HUES6 (cell line): ENCODE measurements at regions not wholly inside any gene's neighbourhood (a gene's known extent, or its start where the extent isn't known, plus 50 kb on each side); places are given as distances from the start of the nearest gene placed in this dataset.

ENCODE experiments used
- H3K27ac ChIP-seq: 2 replicates; pipeline ENCODE4 v1.7.0; 2013; ENCODE audit warnings: low read depth, mild to moderate bottlenecking, low read length, inconsistent platforms
- H3K27me3 ChIP-seq: 2 replicates; pipeline ENCODE4 v1.6.1; 2013; ENCODE audit warnings: low read length; ENCODE audit not compliant: control insufficient read depth, insufficient read depth
- H3K36me3 ChIP-seq: 2 replicates; pipeline ENCODE4 v1.6.1; 2013; ENCODE audit warnings: low read length; ENCODE audit not compliant: control insufficient read depth, insufficient read depth
- H3K4me1 ChIP-seq: 2 replicates; pipeline ENCODE4 v1.6.1; 2013; ENCODE audit warnings: low read length; ENCODE audit not compliant: control insufficient read depth, insufficient read depth
- H3K4me3 ChIP-seq: 2 replicates; pipeline ENCODE4 v1.5.1; 2013; ENCODE audit warnings: low read depth, low read length
- H3K9ac ChIP-seq: one replicate; pipeline ENCODE4 v1.6.1; 2013; ENCODE audit warnings: mild to moderate bottlenecking, low read length
- H3K9me3 ChIP-seq: 2 replicates; pipeline ENCODE4 v1.6.1; 2013; ENCODE audit warnings: low read depth, low read length; ENCODE audit not compliant: control insufficient read depth, insufficient read depth

DNA sequence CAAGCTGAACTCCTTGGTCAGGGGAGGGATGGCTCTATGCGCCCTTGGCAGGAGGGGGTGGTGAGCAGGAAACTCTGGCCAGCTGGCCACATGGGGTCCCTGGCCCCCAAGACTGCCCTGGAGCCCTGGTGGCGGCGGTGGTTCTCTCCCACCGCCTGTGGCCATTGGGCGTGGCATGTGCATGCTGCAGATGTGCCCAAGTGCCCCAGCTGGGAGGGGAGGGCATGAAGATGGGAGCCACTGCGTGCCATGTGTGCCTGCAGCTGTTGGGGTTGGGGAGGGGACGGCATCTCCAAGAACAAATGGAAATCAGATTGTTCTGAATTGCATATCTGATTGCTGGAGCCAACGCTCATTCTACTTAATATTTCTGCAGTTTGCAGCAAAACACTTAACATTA, 115.7 kb upstream of the IGF1 start:
- Histone ChIP-seq H3K9ac (no peak overlapping the region), H3K27me3 (no peaks in the 10 kb centered on the region), H3K4me3 (no peak overlapping the region), H3K4me1 (no peaks in the 10 kb centered on the region; the same call in 1 of the 2 replicates), H3K27ac (no peak overlapping the region), H3K9me3 (no peaks in the 10 kb centered on the region), H3K36me3 (no peaks in the 10 kb centered on the region)

GRCh38 chr12:102595315-102595714, 115.0 kb upstream of the IGF1 start:
- H3K4me1 ChIP-seq: no peaks in the 10 kb centered on the region; the same call in 1 of the 2 replicates
- no peaks in the 10 kb centered on the region for H3K9me3 ChIP-seq
- no peaks in the 10 kb centered on the region for H3K27me3 ChIP-seq
- H3K36me3 ChIP-seq: no peaks in the 10 kb centered on the region
- no peak overlapping the region for H3K27ac ChIP-seq
- no peak overlapping the region for H3K9ac ChIP-seq
- no peak overlapping the region for H3K4me3 ChIP-seq

GRCh38 chr12:102593134-102593533, 112.8 kb upstream of the IGF1 start:
- H3K36me3 ChIP-seq: no peaks in the 10 kb centered on the region
- no peaks in the 10 kb centered on the region for H3K4me1 ChIP-seq
- H3K27ac ChIP-seq: no peak overlapping the region
- no peaks in the 10 kb centered on the region for H3K27me3 ChIP-seq
- H3K9ac ChIP-seq: no peak overlapping the region
- H3K4me3 ChIP-seq: no peak overlapping the region
- no peaks in the 10 kb centered on the region for H3K9me3 ChIP-seq

GRCh38 chr12:102592134-102592533, 111.8 kb upstream of the IGF1 start:
- H3K27ac ChIP-seq: no peak overlapping the region
- no peaks in the 10 kb centered on the region for H3K27me3 ChIP-seq
- H3K9me3 ChIP-seq: no peaks in the 10 kb centered on the region
- H3K36me3 ChIP-seq: no peaks in the 10 kb centered on the region
- no peak overlapping the region for H3K9ac ChIP-seq
- no peaks in the 10 kb centered on the region for H3K4me1 ChIP-seq
- no peak overlapping the region for H3K4me3 ChIP-seq

DNA sequence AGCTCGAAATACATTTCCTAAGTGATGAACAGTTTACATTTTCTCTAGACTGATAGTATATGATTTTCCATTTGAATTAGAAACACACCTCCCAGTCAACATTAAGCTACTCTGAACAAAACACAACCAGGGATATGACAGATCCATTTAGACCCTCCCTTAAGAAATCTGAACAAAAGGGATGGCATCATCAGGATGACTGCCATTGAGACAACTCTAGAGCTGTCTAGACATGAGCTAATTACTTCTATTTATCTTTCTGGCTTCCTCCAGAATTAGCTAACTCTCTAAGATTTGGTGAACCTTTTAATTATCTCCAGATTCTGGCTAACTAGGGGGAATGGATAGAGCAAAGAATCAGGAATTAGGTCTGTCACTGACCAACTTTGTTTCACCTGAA, 92.9 kb upstream of the IGF1 start:
- no peaks in the 10 kb centered on the region for H3K36me3 ChIP-seq
- H3K27ac ChIP-seq: no peak overlapping the region
- no peaks in the 10 kb centered on the region for H3K9me3 ChIP-seq
- no peak overlapping the region for H3K4me3 ChIP-seq
- no peak overlapping the region for H3K9ac ChIP-seq
- no peaks in the 10 kb centered on the region for H3K27me3 ChIP-seq
- H3K4me1 ChIP-seq: no peaks in the 10 kb centered on the region

DNA sequence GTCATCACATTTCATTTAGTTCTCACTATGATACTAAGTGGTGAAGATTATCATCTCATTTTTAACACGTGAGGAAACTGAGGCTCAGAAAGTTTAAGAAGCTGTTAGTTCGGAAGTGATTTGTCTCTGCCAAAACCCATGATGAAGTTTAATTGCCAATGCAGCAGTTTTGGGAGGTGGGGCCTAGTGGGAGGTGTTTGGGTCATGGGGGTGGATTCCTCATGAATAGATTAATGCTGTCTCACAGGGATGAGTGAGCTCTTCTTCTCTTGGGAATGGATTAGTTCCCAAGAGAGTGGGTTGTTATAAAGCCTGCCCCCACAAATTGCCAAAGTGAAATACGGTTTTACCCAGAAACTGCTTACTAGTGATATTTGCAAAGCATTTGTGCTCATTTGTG, 91.5 kb upstream of the IGF1 start:
- H3K27me3 ChIP-seq: no peaks in the 10 kb centered on the region
- H3K27ac ChIP-seq: no peak overlapping the region
- no peaks in the 10 kb centered on the region for H3K4me1 ChIP-seq
- H3K9me3 ChIP-seq: no peaks in the 10 kb centered on the region
- H3K36me3 ChIP-seq: no peaks in the 10 kb centered on the region
- H3K4me3 ChIP-seq: no peak overlapping the region
- H3K9ac ChIP-seq: no peak overlapping the region

DNA sequence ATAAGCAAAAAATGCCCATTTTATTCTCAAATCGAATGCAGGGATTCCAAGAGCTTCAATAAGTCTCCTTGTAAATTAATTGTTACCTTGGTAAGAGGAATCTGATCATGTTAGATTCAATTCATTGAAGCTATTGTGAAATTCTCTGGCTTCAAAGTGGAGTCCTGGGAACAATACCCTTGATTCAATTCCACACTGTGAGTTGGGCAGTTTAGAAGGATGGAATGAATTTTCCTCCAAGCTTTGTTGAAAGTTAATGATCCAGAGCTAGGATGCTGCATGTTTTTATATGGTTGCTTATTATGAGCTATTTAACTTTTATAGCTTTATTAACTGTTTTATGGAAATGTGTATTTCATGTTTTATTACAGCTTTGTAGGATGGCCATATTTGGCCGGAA, 89.9 kb upstream of the IGF1 start:
- H3K27ac ChIP-seq: no peak overlapping the region
- 0 out of 2 replicates have a peak, but pooled peaks cover 6% of the 10 kb centered on the region for H3K9me3 ChIP-seq
- H3K27me3 ChIP-seq: no peaks in the 10 kb centered on the region
- no peaks in the 10 kb centered on the region for H3K36me3 ChIP-seq
- H3K4me1 ChIP-seq: no peaks in the 10 kb centered on the region
- H3K9ac ChIP-seq: no peak overlapping the region
- H3K4me3 ChIP-seq: no peak overlapping the region

DNA sequence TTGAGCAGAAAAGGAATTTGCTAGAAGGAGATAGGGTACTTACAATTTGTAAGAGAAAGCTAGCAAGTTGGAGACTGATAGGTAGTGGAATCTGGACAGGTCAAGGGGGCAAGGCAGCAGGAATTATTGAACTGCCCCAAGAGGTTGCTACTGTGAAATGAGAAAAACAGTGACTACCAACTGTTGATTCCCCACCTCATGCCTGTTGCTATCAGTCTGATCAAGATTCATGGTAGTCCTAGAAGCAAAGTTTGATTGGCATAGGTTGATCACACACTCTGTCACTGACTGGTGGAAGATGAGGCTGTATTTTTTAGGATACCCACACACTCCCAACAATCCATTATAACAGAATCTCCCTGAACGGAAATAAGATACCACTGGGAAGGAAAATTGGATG, 89.4 kb upstream of the IGF1 start:
- Histone ChIP-seq H3K36me3 (no peaks in the 10 kb centered on the region), H3K4me1 (no peaks in the 10 kb centered on the region), H3K9ac (no peak overlapping the region), H3K27ac (no peak overlapping the region), H3K9me3 (0 out of 2 replicates have a peak, but pooled peaks cover 8% of the 10 kb centered on the region), H3K27me3 (no peaks in the 10 kb centered on the region), H3K4me3 (no peak overlapping the region)

GRCh38 chr12:102568276-102568675, 87.9 kb upstream of the IGF1 start:
- Histone ChIP-seq H3K9me3 (0 out of 2 replicates have a peak, but pooled peaks cover 8% of the 10 kb centered on the region), H3K4me3 (no peak overlapping the region), H3K36me3 (no peaks in the 10 kb centered on the region), H3K27ac (no peak overlapping the region), H3K4me1 (no peaks in the 10 kb centered on the region), H3K27me3 (no peaks in the 10 kb centered on the region), H3K9ac (no peak overlapping the region)

GRCh38 chr12:102567031-102567985, 86.9 kb upstream of the IGF1 start:
- no peaks in the 10 kb centered on the region for H3K36me3 ChIP-seq
- H3K4me3 ChIP-seq: no peak overlapping the region
- no peaks in the 10 kb centered on the region for H3K27me3 ChIP-seq
- H3K27ac ChIP-seq: no peak overlapping the region
- no peak overlapping the region for H3K9ac ChIP-seq
- H3K4me1 ChIP-seq: no peaks in the 10 kb centered on the region
- H3K9me3 ChIP-seq: 0 out of 2 replicates have a peak, but pooled peaks cover 8% of the 10 kb centered on the region

DNA sequence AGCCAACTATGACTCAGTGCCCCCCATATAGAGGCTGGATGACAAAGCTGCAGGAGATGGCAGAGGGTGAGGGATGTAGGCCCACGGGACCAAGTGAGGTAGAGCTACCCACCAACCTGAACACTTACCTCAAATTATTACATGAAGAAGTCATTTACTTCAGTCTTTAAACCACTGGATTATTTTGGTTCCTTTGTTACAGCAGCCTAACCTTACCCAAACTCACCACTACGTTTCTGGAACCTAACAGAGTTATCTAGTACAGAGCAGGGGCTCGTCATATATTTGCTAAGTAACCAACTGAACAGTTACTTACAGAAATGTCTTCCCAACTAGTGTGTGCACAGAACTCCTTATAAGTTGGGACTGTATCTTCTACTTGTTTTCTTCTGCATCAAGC, 85.2 kb upstream of the IGF1 start:
- Histone ChIP-seq H3K9ac (no peak overlapping the region), H3K9me3 (0 out of 2 replicates have a peak, but pooled peaks cover 8% of the 10 kb centered on the region), H3K27ac (no peak overlapping the region), H3K36me3 (no peaks in the 10 kb centered on the region), H3K4me1 (no peaks in the 10 kb centered on the region), H3K27me3 (no peaks in the 10 kb centered on the region), H3K4me3 (no peak overlapping the region)
